ENCODE measurements at regions not wholly inside any gene's neighbourhood (a gene's known extent, or its start where the extent isn't known, plus 50 kb on each side); places are given as distances from the start of the nearest gene placed in this dataset.

DNA sequence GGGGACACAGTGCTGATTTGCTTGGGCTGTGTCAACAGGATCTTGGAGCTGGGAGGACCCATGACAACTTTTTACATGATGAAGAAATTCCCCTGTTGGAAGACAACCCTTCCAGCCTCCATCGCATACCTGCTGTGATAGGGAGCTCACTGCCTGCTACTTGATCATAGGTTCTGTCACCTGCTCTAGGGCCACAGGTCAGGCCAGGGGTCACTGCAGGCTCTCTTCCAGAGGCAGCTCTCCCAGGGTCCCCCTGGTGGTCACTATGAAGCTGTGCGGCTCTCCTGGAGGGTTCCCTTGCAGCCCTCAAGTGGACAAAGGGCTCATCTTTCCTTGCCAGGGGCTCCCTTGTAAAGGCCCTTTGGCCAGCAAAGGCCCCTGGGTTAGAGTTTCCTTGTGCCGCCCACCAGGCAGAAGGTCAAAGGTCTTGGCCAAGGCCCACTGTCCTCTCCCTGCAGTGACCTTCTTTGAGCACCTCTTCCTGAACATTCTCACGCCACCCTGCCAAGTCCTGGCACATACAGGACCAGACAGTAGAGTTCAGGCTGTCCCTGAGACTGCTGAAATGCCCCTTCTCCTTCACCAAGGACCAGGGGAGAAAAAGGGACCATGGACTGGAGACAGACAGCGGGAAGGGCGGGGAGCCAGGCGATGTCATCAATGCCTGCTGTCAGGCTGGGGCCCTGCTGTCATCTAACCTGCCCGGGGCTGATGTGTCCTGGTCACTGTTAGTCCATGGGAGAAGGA is 345.1 kb downstream of the DYSF start:
- no peak for DNase-seq (ENCODE audit: low read depth)
- TF ChIP-seq, protein P1, sequence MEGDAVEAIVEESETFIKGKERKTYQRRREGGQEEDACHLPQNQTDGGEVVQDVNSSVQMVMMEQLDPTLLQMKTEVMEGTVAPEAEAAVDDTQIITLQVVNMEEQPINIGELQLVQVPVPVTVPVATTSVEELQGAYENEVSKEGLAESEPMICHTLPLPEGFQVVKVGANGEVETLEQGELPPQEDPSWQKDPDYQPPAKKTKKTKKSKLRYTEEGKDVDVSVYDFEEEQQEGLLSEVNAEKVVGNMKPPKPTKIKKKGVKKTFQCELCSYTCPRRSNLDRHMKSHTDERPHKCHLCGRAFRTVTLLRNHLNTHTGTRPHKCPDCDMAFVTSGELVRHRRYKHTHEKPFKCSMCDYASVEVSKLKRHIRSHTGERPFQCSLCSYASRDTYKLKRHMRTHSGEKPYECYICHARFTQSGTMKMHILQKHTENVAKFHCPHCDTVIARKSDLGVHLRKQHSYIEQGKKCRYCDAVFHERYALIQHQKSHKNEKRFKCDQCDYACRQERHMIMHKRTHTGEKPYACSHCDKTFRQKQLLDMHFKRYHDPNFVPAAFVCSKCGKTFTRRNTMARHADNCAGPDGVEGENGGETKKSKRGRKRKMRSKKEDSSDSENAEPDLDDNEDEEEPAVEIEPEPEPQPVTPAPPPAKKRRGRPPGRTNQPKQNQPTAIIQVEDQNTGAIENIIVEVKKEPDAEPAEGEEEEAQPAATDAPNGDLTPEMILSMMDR (conservative IDR thresholded peaks at IDR 0.05; ENCODE audit: low read depth, low read length), result peak; percentile 90
- no peak overlapping the region for H3K4me3 ChIP-seq (ENCODE audit: low read length)

DNA sequence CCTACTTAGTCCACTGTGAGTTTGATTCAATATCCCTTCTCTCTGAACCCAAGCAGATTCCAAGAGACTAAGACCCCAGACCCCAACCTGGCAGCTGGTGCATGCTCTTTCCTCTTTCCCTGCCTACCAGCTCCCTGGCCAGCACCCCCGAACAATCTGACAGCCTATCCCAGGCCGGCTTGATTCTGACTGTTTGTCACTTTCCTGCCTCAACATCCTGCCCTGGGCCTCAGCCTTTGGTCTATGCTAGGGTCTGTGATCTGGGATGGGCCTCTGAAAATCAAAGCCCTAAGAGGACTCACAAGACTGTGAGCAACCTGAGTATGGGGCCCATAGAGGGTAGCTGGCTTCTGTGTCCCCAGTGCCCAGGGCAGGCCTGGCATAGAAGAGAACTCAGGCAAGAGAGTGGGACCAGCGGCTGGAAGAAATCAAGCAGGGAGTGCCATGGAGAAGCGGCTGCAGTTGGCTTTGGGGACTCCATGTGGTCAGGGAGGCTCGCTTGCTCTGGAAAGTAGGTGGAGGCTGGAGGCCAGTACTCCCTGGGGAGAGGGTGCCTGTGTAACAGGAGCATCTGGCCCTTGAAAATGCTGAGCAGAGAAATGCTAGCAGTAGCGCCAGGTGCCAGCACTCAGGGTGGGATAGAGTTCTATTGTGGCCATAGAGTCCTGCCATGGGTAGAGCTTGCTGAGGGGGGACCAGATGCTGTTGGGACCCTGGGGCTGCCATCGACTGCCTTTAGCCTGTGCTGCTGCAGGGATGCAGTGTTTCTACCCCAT is 343.9 kb downstream of the DYSF start:
- TF ChIP-seq, protein P1 (conservative IDR thresholded peaks at IDR 0.05; ENCODE audit: low read depth, low read length), result no peak
- no peak overlapping the region for H3K4me3 ChIP-seq (ENCODE audit: low read length)
- no peak for DNase-seq (ENCODE audit: low read depth)

DNA sequence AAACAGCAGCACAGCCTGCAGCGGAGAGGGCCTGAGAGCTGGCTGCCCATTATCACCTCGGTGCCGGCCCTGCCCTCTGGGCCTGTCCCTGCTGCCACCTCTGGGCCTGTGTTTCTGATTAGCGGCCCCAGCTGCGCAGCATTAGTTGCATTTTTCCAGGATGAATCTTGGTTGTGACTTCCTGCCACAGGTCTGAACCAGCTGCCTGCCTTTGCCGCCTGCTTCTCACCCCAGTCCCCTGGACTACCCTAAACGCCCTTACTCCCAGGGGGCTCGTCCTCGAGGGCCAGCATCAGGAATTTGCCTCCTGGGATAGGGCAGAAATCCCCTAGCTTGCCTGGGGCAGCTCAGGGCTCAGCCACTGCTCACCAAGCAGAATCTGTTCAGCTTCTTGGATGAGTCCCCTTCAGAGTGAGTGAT is 342.8 kb downstream of the DYSF start:
- DNase-seq (ENCODE audit: low read depth), result no peak
- H3K4me3 ChIP-seq (ENCODE audit: low read length), result no peak overlapping the region
- TF ChIP-seq, protein P1 (conservative IDR thresholded peaks at IDR 0.05; ENCODE audit: low read depth, low read length), result no peak

DNA sequence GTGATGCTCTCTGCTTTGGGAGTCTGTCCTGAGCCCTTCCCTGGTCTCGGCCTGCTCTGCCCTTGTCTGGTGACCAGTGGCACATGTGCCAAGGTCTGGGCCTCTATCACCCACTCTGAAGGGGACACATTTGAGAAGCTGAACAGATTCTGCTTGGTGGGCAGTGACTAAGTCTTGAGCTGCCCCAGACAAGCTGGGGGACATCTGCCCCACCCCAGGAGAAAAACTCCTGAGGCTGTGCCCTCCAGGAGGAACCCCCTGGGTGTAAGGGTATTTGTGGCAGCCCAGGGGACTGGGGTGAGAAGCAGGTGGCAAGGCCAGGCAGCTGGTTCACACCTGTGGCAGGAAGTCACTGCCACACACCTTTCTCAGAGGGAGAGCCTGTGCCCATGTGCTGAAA is 342.1 kb downstream of the DYSF start:
- H3K4me3 ChIP-seq (ENCODE audit: low read length), result no peak overlapping the region
- DNase-seq (ENCODE audit: low read depth), result no peak
- TF ChIP-seq, protein P1 (conservative IDR thresholded peaks at IDR 0.05; ENCODE audit: low read depth, low read length), result no peak

DNA sequence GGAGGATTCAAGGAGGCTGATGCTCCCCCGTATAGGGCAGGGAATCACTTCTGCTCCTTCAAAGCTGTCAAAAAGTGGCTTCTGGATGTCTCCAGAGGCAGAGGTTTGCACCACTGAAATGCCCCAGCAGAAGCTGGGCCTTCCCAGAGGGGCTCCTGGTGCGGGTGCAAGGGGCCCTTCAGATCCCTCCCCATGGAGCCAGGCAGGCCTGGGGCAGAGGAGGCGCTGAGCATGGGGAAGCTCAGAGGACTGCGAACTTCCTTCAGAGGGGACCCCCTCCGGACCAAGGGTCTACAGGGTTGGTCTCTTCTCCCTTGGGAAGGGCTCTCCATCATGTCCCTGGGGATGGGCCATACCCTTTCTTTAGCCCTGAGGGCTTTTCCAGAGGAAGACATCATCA is 341.2 kb downstream of the DYSF start:
- no peak overlapping the region for H3K4me3 ChIP-seq (ENCODE audit: low read length)
- TF ChIP-seq, protein P1 (conservative IDR thresholded peaks at IDR 0.05; ENCODE audit: low read depth, low read length), result no peak
- DNase-seq (ENCODE audit: low read depth), result no peak

DNA sequence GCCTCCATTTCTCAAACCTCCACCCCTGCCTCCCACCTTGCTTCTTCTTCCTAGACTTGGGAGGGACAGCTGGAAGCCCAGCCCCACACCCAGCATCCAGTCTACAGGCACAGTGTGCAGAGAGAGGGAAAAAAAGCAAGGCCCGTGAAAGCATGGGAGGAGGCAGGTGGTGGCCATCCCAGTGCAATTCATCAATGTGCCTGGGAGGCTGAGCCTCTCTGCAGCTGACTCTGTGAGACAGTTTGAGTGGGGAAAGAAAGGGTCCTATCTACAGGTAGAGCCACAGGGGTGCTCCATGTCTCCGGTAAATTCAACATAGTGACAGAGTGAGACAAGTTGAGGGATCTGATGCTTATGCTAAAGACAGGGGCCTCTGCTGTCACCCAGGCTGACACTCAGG is 340.6 kb downstream of the DYSF start:
- TF ChIP-seq, protein P1 (conservative IDR thresholded peaks at IDR 0.05; ENCODE audit: low read depth, low read length), result no peak
- no peak overlapping the region for H3K4me3 ChIP-seq (ENCODE audit: low read length)
- DNase-seq (ENCODE audit: low read depth), result no peak

All from retinal pigment epithelial cell (primary cell).